ENCODE measurements at regions not wholly inside any gene's neighbourhood (a gene's known extent, or its start where the extent isn't known, plus 50 kb on each side); places are given as distances from the start of the nearest gene placed in this dataset.

DNA sequence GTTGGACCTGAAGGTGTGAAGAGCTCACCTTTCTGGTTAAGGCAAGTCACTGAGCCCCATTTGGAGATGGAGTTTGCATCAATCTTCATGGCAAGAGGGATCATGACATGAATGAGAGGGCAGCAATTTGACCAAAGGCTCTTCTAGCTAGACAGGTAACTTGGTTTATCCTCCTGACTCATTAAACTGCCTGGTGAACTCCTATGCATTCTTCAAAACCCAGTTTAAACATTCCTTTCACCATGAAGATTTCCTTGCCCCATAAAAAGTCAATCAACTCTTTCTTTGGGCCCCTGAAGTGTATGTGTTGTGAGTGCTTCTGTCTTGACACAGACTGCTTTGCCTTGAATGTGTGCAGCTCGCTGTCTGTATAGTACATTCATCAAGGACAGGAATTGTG lies 120.0 kb upstream of the FOXF1 start:
- H3K27me3 Mint-ChIP-seq (ENCODE audit: unreplicated experiment) = peaks cover 2% of the 10 kb centered on the region
- TF ChIP-seq, protein P1, sequence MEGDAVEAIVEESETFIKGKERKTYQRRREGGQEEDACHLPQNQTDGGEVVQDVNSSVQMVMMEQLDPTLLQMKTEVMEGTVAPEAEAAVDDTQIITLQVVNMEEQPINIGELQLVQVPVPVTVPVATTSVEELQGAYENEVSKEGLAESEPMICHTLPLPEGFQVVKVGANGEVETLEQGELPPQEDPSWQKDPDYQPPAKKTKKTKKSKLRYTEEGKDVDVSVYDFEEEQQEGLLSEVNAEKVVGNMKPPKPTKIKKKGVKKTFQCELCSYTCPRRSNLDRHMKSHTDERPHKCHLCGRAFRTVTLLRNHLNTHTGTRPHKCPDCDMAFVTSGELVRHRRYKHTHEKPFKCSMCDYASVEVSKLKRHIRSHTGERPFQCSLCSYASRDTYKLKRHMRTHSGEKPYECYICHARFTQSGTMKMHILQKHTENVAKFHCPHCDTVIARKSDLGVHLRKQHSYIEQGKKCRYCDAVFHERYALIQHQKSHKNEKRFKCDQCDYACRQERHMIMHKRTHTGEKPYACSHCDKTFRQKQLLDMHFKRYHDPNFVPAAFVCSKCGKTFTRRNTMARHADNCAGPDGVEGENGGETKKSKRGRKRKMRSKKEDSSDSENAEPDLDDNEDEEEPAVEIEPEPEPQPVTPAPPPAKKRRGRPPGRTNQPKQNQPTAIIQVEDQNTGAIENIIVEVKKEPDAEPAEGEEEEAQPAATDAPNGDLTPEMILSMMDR (IDR thresholded peaks at IDR 0.05) = no peak
- H3K27ac Mint-ChIP-seq (ENCODE audit: unreplicated experiment) = no peak overlapping the region
- no peak overlapping the region for H3K4me3 Mint-ChIP-seq (ENCODE audit: unreplicated experiment)
- H3K4me1 Mint-ChIP-seq (ENCODE audit: unreplicated experiment) = no peaks in the 10 kb centered on the region
- no peaks in the 10 kb centered on the region for H3K36me3 Mint-ChIP-seq (ENCODE audit: unreplicated experiment)
- no peak for DNase-seq (ENCODE audit: extremely low spot score, unreplicated experiment)
- no peaks in the 10 kb centered on the region for H3K9me3 Mint-ChIP-seq (ENCODE audit: unreplicated experiment)

DNA sequence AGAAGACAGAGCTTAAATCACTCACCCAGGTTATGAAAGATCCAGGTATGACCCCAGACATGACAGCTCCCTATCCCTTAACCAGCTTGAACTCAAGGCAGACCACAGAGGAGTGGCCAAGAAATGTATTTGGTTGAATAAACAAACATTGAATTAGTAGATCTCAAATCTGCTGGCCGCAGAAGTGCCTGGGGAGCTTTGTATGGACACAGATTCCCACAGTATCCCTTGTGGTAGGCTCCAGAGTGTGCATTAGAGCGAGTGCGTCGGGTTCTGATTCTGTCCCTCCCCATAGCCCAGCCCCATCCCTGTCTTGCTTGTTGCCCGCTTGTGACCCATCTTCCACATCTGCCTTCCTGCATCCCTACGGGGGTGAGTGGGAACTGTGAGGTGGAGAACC lies 118.8 kb upstream of the FOXF1 start:
- Mint-ChIP-seq H3K27ac (ENCODE audit: unreplicated experiment) (no peak overlapping the region), H3K36me3 (ENCODE audit: unreplicated experiment) (no peaks in the 10 kb centered on the region), H3K4me3 (ENCODE audit: unreplicated experiment) (no peak overlapping the region), H3K4me1 (ENCODE audit: unreplicated experiment) (no peaks in the 10 kb centered on the region), H3K9me3 (ENCODE audit: unreplicated experiment) (no peaks in the 10 kb centered on the region), H3K27me3 (ENCODE audit: unreplicated experiment) (peaks cover 6% of the 10 kb centered on the region)
- DNase-seq (ENCODE audit: extremely low spot score, unreplicated experiment) = no peak
- TF ChIP-seq, protein P1 (IDR thresholded peaks at IDR 0.05) = no peak

DNA sequence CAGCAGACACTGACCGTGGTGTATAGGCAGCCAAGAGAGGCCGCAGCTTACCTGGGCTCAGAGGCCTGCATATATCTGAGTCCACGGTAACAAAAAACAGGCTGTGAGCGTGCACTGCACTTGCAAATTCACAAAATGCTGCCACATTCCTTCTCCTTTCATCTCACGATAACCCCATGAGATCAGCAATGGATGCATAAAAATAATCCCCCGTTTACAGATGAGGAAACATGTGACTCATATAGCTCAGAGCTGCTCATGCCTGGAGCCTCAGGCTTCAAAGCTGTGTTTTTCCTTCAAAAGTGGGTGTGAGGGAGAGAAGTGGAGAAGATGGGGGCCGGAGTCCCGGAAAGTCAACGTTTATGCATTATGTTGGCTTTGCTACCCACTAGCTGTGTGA lies 118.3 kb upstream of the FOXF1 start:
- Mint-ChIP-seq H3K27me3 (ENCODE audit: unreplicated experiment) (peaks cover 6% of the 10 kb centered on the region), H3K4me3 (ENCODE audit: unreplicated experiment) (no peak overlapping the region), H3K4me1 (ENCODE audit: unreplicated experiment) (no peaks in the 10 kb centered on the region), H3K9me3 (ENCODE audit: unreplicated experiment) (no peaks in the 10 kb centered on the region), H3K36me3 (ENCODE audit: unreplicated experiment) (no peaks in the 10 kb centered on the region), H3K27ac (ENCODE audit: unreplicated experiment) (no peak overlapping the region)
- TF ChIP-seq, protein P1 (IDR thresholded peaks at IDR 0.05) = no peak
- DNase-seq (ENCODE audit: extremely low spot score, unreplicated experiment) = no peak

DNA sequence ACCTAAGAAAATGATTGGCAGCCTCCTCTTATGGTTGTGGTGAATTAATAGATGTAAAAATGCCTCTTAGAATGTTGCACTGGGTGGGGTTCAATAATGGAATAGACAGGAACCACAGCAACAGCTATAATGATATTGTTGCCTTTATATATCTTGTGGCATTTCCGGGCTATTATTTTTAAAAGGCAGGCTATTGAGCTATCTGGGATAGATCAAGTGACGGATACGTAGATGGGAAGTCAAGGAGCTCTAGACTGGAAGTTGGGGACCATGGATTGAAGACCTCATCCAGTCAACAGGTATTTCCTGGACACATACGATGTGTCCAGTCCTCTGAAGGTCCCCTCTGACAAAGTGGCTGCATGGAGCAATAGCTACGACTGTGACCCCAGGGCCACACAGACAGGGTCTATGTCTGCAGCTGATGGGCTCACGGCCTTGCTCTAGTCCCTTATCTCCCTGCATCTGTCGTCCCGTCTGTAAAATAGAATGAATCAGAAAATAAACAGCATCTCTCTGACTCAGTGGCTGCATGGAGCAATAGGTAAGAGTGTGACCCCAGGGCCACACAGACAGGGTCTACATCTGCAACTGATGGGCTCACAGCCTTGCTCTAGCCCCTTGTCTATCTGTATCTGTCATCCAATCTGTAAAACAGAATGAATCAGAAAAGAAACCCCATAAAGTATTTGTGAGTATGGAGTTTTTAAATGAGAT lies 117.7 kb upstream of the FOXF1 start:
- no peaks in the 10 kb centered on the region for H3K36me3 Mint-ChIP-seq (ENCODE audit: unreplicated experiment)
- H3K4me3 Mint-ChIP-seq (ENCODE audit: unreplicated experiment) = no peak overlapping the region
- no peak for DNase-seq (ENCODE audit: extremely low spot score, unreplicated experiment)
- TF ChIP-seq, protein P1 (IDR thresholded peaks at IDR 0.05) = no peak
- H3K27ac Mint-ChIP-seq (ENCODE audit: unreplicated experiment) = no peak overlapping the region
- peaks cover 6% of the 10 kb centered on the region for H3K27me3 Mint-ChIP-seq (ENCODE audit: unreplicated experiment)
- no peaks in the 10 kb centered on the region for H3K9me3 Mint-ChIP-seq (ENCODE audit: unreplicated experiment)
- H3K4me1 Mint-ChIP-seq (ENCODE audit: unreplicated experiment) = no peaks in the 10 kb centered on the region

DNA sequence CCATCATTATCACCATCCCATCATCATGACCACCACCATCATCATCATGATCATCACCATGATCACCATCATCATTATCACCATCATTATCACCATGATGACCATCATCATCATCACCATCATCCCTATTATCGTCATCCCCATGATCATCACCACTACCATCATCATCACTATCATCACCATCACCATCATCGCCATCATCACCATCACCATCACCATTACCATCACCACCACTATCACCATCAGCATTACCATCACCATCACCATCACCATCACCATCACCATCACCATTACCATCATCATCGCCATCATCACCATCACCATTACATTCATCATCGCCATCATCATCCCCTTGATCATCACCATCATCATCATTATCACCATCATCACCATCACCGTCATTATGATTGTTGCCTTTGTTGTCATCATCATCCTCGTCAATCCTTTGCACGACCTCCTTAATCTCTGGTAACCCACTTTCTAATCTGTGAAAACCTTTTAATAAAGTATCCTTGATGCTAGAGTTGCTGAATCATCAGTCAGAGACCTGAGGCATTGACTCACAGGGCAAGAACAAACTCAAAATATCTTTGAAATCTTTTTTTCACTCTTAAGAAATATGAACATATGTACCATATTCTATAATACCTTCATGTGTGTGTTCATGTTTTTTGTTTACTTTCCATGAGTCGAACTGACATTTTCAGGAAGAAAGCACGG lies 116.3 kb upstream of the FOXF1 start:
- no peaks in the 10 kb centered on the region for H3K36me3 Mint-ChIP-seq (ENCODE audit: unreplicated experiment)
- H3K4me1 Mint-ChIP-seq (ENCODE audit: unreplicated experiment) = no peaks in the 10 kb centered on the region

More for the DNA sequence above, 116.3 kb upstream of the FOXF1 start:
- Mint-ChIP-seq H3K27me3 (ENCODE audit: unreplicated experiment) (peaks cover 6% of the 10 kb centered on the region), H3K4me3 (ENCODE audit: unreplicated experiment) (no peak overlapping the region), H3K9me3 (ENCODE audit: unreplicated experiment) (no peaks in the 10 kb centered on the region), H3K27ac (ENCODE audit: unreplicated experiment) (no peak overlapping the region)
- TF ChIP-seq, protein P1 (IDR thresholded peaks at IDR 0.05) = no peak
- DNase-seq (ENCODE audit: extremely low spot score, unreplicated experiment) = no peak
